CD4-positive, CD25-positive, alpha-beta regulatory T cell (primary cell): ENCODE measurements at regions not wholly inside any gene's neighbourhood (a gene's known extent, or its start where the extent isn't known, plus 50 kb on each side); places are given as distances from the start of the nearest gene placed in this dataset.

Source experiments
- ATAC-seq, 2 donors: fragments of 150-1000 bp; cut with Tn5 transposase; one replicate each; pipeline ENCODE4 v1.10.0; 2021; ENCODE audit warnings: low read depth in 2 of 2, moderate number of reproducible peaks in 2 of 2, moderate library complexity in 1 of 2
- DNase-seq, 3 donors: peaks; one replicate each; pipeline versions ENCODE4 v3.0.0 to v3.0.0-alpha.2; 2012 to 2022; ENCODE audit warnings: mixed read lengths in 1 of 3
- H3K27ac ChIP-seq: one replicate; pipeline ENCODE4 v1.7.0; 2013; ENCODE audit warnings: mild to moderate bottlenecking, low read length; ENCODE audit not compliant: insufficient read depth, poor library complexity, severe bottlenecking
- H3K27me3 ChIP-seq: one replicate; pipeline ENCODE4 v1.7.0; 2013; ENCODE audit warnings: low read length; ENCODE audit not compliant: control insufficient read depth, insufficient read depth
- H3K36me3 ChIP-seq: one replicate; pipeline ENCODE4 v1.7.0; 2013; ENCODE audit warnings: mild to moderate bottlenecking, low read length, moderate library complexity; ENCODE audit not compliant: control insufficient read depth, insufficient read depth
- H3K4me1 ChIP-seq: 2 replicates; pipeline ENCODE4 v1.7.0; 2013; ENCODE audit warnings: mild to moderate bottlenecking, low read length; ENCODE audit not compliant: insufficient read depth, control insufficient read depth, poor library complexity, severe bottlenecking
- H3K4me3 ChIP-seq: one replicate; pipeline ENCODE4 v1.7.0; 2013; ENCODE audit warnings: low read depth, mild to moderate bottlenecking, low read length, moderate library complexity
- H3K9me3 ChIP-seq, 2 experiments: 1 replicate in 1 of 2; 2 replicates in 1 of 2; pipeline ENCODE4 v1.7.0; 2013; ENCODE audit warnings: low read length in 2 of 2, mild to moderate bottlenecking in 1 of 2, moderate library complexity in 1 of 2; ENCODE audit not compliant: control insufficient read depth in 2 of 2
- H3K27ac Mint-ChIP-seq, 3 donors: one replicate each; pipeline ENCODE4 v1.8.0; 2020 to 2022; ENCODE audit warnings: mild to moderate bottlenecking in 3 of 3, mixed read lengths in 3 of 3, moderate library complexity in 2 of 3
- H3K27me3 Mint-ChIP-seq: one replicate; pipeline ENCODE4 v1.8.0; 2022; ENCODE audit warnings: mild to moderate bottlenecking, mixed read lengths
- H3K36me3 Mint-ChIP-seq: one replicate; pipeline ENCODE4 v1.8.0; 2020; ENCODE audit warnings: mixed read lengths
- H3K4me1 Mint-ChIP-seq, 4 donors: one replicate each; pipeline ENCODE4 v1.8.0; 2020 to 2022; ENCODE audit warnings: mixed read lengths in 4 of 4, mild to moderate bottlenecking in 1 of 4
- H3K4me3 Mint-ChIP-seq, 4 donors: one replicate each; pipeline ENCODE4 v1.8.0; 2020 to 2022; ENCODE audit warnings: mild to moderate bottlenecking in 4 of 4, mixed read lengths in 4 of 4, moderate library complexity in 3 of 4
- H3K9me3 Mint-ChIP-seq, 7 donors: one replicate each; pipeline ENCODE4 v1.8.0; 2020 to 2022; ENCODE audit warnings: mixed read lengths in 7 of 7, mild to moderate bottlenecking in 3 of 7, moderate library complexity in 2 of 7

DNA sequence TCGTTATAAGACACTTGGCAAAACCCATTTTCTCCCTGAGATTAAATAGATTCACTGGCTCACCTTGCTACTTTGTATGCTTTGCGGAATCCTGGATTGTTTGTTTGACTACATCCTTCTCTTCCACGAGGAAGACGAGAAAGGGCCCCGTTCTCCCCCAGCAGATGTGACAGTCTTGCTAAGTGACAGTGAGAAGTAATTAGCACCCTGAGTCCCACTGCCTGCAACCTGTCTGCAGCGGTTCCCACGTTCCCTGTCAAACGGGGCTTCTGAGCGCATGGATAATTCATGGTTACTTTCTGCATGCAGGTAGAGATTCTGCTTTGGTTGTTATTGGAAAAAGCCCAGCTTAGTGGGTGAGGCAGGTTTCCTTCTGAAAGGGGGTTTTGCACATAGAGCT is 163.7 kb downstream of the CDH26 start:
- DNase-seq (no peak), ATAC-seq (no peak)
- Histone ChIP-seq H3K9me3 (no peaks in the 10 kb centered on the region), H3K4me1 (no peaks in the 10 kb centered on the region), H3K36me3 (no peaks in the 10 kb centered on the region), H3K27ac (no peak overlapping the region), H3K4me3 (no peak overlapping the region), H3K27me3 (no peaks in the 10 kb centered on the region)
- Mint-ChIP-seq H3K4me3 (no peak overlapping the region), H3K27me3 (no peaks in the 10 kb centered on the region), H3K9me3 (no peaks in the 10 kb centered on the region), H3K36me3 (no peaks in the 10 kb centered on the region), H3K27ac (no peak overlapping the region), H3K4me1 (peaks cover 0 to 1% (median 0%) of the 10 kb centered on the region in 4 donors)

DNA sequence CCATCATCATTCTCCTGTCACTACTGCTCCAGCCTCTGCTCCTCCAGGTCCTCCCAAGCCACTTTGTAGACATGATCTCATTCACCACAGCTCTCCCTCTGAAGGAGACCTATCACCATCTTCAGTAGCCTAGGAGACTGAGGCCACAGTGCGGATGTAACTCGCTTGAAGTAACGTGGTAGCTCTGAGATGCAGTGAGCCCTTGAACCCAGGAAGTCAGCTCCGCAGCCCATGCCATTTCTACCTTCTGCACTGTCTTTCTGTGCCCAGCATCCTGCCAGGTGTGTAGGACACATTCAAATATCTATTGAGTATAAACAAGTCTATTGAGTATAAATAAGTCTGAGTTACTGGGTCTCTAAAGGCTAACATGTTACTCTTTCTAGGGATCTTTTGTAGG is 164.4 kb downstream of the CDH26 start:
- Histone ChIP-seq H3K27me3 (no peaks in the 10 kb centered on the region), H3K4me1 (no peaks in the 10 kb centered on the region), H3K36me3 (no peaks in the 10 kb centered on the region), H3K4me3 (no peak overlapping the region), H3K27ac (no peak overlapping the region), H3K9me3 (no peaks in the 10 kb centered on the region)
- no peak overlapping the region for H3K4me3 Mint-ChIP-seq
- no peak overlapping the region for H3K27ac Mint-ChIP-seq
- DNase-seq = no peak
- no peaks in the 10 kb centered on the region for H3K9me3 Mint-ChIP-seq
- no peaks in the 10 kb centered on the region for H3K27me3 Mint-ChIP-seq
- no peaks in the 10 kb centered on the region for H3K36me3 Mint-ChIP-seq
- no peak for ATAC-seq
- H3K4me1 Mint-ChIP-seq = peaks cover 0 to 1% (median 0%) of the 10 kb centered on the region in 4 donors

DNA sequence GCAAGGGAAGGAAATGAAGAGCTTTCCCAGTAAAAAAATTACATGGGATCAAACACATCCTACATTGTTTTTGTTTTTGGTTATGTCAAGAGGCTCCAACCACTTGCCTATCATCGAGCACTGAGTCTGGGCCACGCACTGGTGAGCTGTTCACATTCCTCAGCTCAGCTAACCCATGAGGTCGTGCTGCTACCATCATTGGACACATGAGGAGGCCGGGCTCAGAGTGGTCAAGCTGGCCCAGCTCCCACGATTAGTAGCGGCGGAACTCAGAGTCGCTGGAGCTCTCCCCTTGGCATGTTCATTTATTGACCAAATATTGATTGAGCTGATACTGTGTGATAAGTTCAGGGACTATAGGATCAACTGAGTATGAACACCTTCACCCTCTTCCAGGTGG is 164.9 kb downstream of the CDH26 start:
- Mint-ChIP-seq H3K36me3 (no peaks in the 10 kb centered on the region), H3K4me1 (peaks cover 0 to 1% (median 0%) of the 10 kb centered on the region in 4 donors), H3K9me3 (no peaks in the 10 kb centered on the region), H3K4me3 (no peak overlapping the region), H3K27me3 (no peaks in the 10 kb centered on the region), H3K27ac (no peak overlapping the region)
- no peak for ATAC-seq
- no peak overlapping the region for H3K4me3 ChIP-seq
- H3K4me1 ChIP-seq = no peaks in the 10 kb centered on the region
- no peak overlapping the region for H3K27ac ChIP-seq
- no peaks in the 10 kb centered on the region for H3K36me3 ChIP-seq
- no peaks in the 10 kb centered on the region for H3K9me3 ChIP-seq
- no peak for DNase-seq
- no peaks in the 10 kb centered on the region for H3K27me3 ChIP-seq

DNA sequence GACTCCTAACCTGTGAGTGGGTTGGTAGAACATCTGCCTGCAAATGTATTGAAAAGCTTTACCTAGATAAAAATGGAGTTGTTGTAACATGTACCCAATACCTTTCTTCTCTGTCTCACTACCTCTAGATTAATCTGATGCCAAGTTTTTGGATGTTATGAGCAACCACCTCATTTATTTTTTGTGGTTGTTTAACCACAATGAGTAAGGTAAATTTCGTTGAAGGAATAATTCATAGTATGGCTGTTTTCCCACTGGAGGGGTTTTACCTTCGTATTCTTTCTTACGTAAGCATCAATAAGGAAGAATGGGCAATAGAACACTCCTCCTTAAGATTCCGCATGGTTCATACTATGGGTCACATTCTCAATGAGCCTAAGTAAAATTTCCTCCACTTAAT is 165.4 kb downstream of the CDH26 start:
- Histone ChIP-seq H3K4me3 (no peak overlapping the region), H3K36me3 (no peaks in the 10 kb centered on the region), H3K4me1 (no peaks in the 10 kb centered on the region), H3K27ac (no peak overlapping the region), H3K27me3 (no peaks in the 10 kb centered on the region), H3K9me3 (no peaks in the 10 kb centered on the region)
- DNase-seq (no peak), ATAC-seq (no peak)
- no peaks in the 10 kb centered on the region for H3K36me3 Mint-ChIP-seq
- H3K4me1 Mint-ChIP-seq = peaks cover 0 to 1% (median 0%) of the 10 kb centered on the region in 4 donors
- peak overlapping the region in 1 of 3 donors; percentile 35 for H3K27ac Mint-ChIP-seq
- no peak overlapping the region for H3K4me3 Mint-ChIP-seq
- no peaks in the 10 kb centered on the region for H3K9me3 Mint-ChIP-seq
- H3K27me3 Mint-ChIP-seq = no peaks in the 10 kb centered on the region

DNA sequence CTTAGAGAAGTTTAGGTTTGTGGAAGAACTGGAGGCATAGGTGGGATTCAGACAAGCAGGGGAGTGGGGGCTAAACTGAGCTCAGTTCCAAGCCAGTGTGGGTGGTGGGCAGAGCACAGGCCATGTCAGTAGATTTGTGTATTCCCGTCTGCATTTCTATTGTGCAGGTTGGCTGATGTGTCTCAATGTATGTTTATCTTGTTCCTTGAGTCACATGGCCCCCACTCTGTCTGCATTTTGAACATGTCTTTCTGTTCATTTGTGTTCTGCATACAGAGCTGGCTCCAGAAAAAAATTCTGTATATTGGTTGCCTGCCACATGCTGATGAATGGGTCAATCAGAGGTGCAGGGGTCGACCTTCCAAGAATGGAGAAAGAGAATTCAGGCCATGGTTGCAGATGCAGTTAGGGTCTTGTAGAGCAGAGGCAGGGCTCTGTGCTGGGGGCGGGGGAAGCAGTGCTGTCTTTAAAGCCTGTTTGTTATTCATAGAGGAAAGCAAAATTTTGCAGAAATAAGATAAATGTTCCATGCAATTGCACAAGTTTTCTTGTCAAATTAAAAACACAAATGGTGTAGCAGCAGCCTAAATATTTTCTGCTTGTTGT is 166.7 kb downstream of the CDH26 start:
- Histone ChIP-seq H3K27me3 (no peaks in the 10 kb centered on the region), H3K36me3 (no peaks in the 10 kb centered on the region), H3K9me3 (no peaks in the 10 kb centered on the region), H3K4me3 (no peak overlapping the region), H3K27ac (no peak overlapping the region), H3K4me1 (no peaks in the 10 kb centered on the region)
- peaks cover 0 to 1% (median 0%) of the 10 kb centered on the region in 4 donors for H3K4me1 Mint-ChIP-seq
- ATAC-seq (no peak), DNase-seq (no peak)
- no peaks in the 10 kb centered on the region for H3K27me3 Mint-ChIP-seq
- no peaks in the 10 kb centered on the region for H3K9me3 Mint-ChIP-seq
- H3K4me3 Mint-ChIP-seq = no peak overlapping the region
- H3K27ac Mint-ChIP-seq = peak overlapping the region in 1 of 3 donors; percentile 12
- no peaks in the 10 kb centered on the region for H3K36me3 Mint-ChIP-seq

DNA sequence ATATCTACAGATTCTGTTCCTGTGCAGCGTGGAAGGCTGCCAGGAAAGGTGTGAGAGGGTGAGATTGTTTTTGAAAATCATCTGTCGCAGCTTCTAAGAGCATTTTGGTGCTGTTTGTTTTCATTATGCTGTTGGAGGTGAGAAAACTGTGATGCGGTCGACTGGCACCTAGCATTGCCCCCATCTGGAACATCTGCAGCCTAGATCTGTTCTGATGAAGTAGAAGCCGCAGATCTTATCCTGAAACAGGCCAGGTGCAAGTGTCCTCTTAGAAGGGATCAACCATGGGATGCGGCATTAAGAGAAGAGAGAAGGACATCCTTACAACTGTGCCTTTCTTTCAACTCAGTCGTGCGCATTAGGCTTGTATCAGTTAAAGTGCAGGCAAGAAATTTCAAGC is 167.3 kb downstream of the CDH26 start:
- Mint-ChIP-seq H3K4me3 (no peak overlapping the region), H3K9me3 (no peaks in the 10 kb centered on the region), H3K4me1 (peaks cover 0 to under 1% (median 0%) of the 10 kb centered on the region in 4 donors), H3K36me3 (no peaks in the 10 kb centered on the region), H3K27me3 (no peaks in the 10 kb centered on the region), H3K27ac (peak overlapping the region in 1 of 3 donors; percentile 12)
- DNase-seq = no peak
- no peak for ATAC-seq
- no peak overlapping the region for H3K4me3 ChIP-seq
- no peaks in the 10 kb centered on the region for H3K27me3 ChIP-seq
- no peaks in the 10 kb centered on the region for H3K9me3 ChIP-seq
- no peaks in the 10 kb centered on the region for H3K4me1 ChIP-seq
- H3K36me3 ChIP-seq = no peaks in the 10 kb centered on the region
- H3K27ac ChIP-seq = no peak overlapping the region

DNA sequence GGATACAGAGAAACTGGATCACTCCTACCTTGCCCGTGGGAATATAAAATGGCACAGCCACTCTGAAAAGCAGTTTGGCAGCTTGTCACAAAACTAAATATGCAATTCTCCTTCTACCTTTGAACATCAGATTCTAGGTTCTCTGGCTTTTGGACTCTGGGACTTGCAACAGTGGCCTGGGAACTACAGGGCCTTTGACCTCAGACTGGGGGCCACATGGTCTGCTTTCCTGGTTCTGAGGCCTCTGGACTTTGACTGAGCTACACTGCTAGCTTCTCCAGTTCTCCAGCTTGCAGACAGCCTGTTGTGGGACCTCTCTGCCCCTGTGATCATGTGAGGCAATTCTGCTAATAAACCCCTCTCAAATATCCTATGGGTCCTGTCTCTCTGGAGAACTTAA is 168.8 kb downstream of the CDH26 start:
- Histone ChIP-seq H3K4me1 (no peaks in the 10 kb centered on the region), H3K27ac (no peak overlapping the region), H3K27me3 (no peaks in the 10 kb centered on the region), H3K4me3 (no peak overlapping the region), H3K36me3 (no peaks in the 10 kb centered on the region), H3K9me3 (no peaks in the 10 kb centered on the region)
- Mint-ChIP-seq H3K27me3 (no peaks in the 10 kb centered on the region), H3K4me3 (no peak overlapping the region), H3K9me3 (no peaks in the 10 kb centered on the region), H3K27ac (no peak overlapping the region), H3K36me3 (no peaks in the 10 kb centered on the region), H3K4me1 (no peaks in the 10 kb centered on the region)
- no peak for DNase-seq
- ATAC-seq = no peak

DNA sequence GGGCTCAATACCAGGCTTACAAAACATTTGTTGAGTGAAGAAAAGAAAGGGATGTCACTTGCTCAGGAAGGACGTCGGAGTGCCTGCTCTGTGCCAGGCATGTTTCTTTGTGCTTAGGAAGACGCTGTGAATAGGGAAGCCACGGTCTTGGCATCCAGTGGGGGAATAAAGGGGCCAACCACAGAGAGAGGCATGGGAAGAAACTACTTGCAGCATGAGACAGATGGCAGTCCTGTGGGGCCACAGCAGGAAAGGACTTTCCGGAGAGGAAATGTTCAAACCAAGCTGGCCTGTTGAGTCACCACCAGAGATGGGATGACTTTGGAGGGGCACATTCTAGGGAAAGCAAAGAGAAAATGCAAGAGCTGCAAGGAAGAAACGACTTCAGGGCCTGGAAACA is 173.2 kb downstream of the CDH26 start:
- no peak overlapping the region for H3K4me3 Mint-ChIP-seq
- no peaks in the 10 kb centered on the region for H3K4me1 Mint-ChIP-seq
- H3K4me1 ChIP-seq = no peaks in the 10 kb centered on the region
- H3K27me3 Mint-ChIP-seq = no peaks in the 10 kb centered on the region
- ATAC-seq (no peak), DNase-seq (no peak)
- no peak overlapping the region for H3K4me3 ChIP-seq
- H3K9me3 ChIP-seq = no peaks in the 10 kb centered on the region
- no peak overlapping the region for H3K27ac ChIP-seq
- H3K36me3 Mint-ChIP-seq = no peaks in the 10 kb centered on the region
- peak overlapping the region in 1 of 3 donors; percentile 32 for H3K27ac Mint-ChIP-seq
- no peaks in the 10 kb centered on the region for H3K27me3 ChIP-seq
- no peaks in the 10 kb centered on the region for H3K36me3 ChIP-seq
- peaks cover 0 to 1% (median 0%) of the 10 kb centered on the region in 7 donors for H3K9me3 Mint-ChIP-seq
